ENCODE measurements at regions not wholly inside any gene's neighbourhood (a gene's known extent, or its start where the extent isn't known, plus 50 kb on each side); places are given as distances from the start of the nearest gene placed in this dataset.

DNA sequence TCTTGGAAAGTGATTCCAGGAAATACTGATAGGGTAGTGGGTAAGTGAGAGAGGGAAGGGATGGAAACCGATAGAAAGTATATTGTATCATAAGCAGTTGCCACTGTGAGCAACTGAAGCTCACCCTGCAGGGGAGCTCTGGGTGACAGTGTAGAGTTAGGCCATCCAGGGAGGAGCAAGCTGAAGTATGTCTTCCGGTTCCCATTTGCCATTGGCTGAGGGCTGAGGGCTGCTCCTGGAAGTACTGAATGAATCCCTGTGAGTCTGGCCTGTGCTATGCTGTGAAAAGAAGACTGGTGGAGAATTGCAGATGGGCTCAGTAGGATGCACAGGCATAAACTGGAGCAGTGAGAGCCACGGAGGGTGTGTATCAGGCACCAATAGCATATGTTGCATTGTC, 348.3 kb downstream of the MFSD1 start:
- ATAC-seq (no peak), DNase-seq (no peak)
- intact Hi-C loops (cut with DNase I): no loop called here

DNA sequence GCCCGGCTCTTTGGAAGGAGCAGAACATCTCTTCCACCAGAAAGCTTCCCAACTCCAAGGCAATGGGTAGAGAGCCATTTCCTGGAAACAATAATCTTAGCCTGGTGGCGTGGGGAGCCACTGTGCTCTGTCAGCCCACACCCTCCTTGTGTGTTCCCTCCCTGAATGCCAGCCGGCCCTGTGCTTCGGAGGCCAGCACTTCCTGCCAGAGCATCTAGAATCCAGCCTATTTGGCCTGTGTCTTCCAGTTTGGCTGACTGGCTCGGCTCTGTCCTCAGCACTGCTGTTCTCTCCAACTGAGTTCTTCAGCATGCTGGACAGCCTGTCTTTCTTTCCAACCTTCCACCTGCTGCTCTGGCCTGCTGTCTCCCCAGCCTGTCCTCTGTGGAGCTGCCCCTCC, 349.3 kb downstream of the MFSD1 start:
- intact Hi-C loops (cut with DNase I): no loop called here
- no peak for DNase-seq
- ATAC-seq: no peak

DNA sequence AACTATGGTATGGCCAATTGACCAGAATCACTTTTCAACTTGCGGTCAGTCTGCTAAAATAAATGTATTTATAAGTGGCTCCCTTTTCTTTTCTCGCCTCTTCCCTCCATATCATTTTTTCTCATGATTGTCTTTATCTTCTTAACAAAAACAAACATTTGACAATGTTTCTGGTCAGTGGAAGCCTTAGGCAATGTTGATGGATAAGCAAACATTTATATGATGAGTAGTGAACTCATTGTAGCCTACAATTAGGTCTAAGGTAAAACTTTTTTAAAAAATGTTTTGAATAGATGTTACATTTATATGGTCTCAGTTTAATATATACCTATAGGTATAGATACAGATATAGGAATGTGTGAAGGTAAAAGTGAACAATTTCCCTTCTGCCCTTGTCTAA, 355.4 kb downstream of the MFSD1 start:
- ATAC-seq: no peak
- no peak for DNase-seq
- intact Hi-C loops (cut with DNase I): no loop called here

DNA sequence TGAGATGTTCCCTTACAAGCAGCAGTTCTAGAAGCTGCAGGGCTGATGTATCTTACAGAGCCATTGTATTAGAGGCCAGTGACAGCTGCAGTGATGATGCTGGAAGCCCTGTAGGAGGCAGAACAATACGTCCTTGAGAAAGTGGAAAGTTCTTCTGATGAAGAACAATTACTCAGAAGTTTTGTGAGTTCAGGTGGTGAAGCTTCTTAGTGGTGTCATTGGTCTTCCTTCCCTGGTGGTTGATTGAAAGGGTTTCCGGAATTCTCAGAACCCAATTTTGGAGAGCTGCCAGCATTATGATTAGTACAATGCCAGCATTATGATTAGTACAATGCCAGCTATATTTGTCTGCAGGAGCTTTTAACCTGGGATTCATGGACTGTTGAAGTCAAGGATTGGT, 356.4 kb downstream of the MFSD1 start:
- ATAC-seq (no peak), DNase-seq (no peak)
- intact Hi-C loops (cut with DNase I): no loop called here

DNA sequence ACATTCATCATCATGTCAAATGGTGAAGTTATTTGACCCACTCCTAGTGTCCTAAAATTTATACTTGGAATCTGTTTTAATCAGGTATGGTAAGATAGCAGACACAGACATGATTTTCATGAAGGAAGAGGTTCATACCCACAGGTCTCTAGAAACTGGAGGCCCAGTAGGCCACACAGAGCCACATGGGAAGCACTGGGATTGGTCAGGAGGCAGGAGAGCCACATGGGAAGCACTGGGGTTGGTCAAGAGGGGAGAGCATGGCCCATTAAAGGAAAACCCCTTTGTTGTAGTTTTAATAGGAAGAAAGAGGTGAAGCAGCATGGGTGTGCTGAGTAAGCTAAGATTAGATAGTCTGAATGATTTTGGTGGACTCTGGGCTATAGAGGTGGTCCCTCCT, 356.9 kb downstream of the MFSD1 start:
- DNase-seq (no peak), ATAC-seq (no peak)
- intact Hi-C loops (cut with DNase I): no loop called here

DNA sequence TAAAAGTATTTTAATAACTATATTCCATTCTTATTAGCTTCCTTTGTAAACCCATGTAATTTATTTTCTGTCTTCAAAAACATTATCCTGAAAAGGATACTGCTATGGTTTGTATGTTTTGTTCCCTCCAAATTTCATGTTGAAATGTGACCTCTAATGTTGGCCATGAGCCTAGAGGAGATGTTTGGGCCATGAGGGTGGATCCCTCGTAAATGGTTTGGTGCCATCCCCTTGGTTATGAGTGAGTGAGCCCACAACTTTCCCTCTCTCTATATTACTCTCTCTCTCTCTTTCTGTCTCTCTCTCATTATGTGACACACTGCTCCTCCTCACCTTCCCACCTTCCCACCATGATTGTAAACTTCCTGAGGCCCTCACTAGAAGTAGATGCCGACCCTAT, 357.7 kb downstream of the MFSD1 start:
- intact Hi-C loops (cut with DNase I): no loop called here
- DNase-seq: no peak
- no peak for ATAC-seq

DNA sequence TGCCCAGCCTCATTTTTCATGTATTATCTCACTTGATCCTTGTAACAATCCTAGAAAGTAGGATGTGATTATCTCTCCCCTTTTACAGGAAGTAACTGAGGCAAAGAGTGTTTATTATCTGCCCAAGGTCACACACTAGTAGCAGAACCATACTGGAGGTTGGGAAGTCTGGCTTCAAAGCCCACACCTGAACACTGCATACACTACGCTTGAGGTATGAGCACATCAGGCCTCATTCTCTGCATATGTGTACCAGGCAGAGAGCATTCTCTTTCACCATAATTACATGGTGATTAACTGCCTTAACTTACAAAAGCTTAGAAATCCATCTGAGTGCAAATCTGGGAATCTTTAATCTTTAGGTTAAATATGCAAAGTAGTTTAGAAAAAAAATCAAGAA, 361.8 kb downstream of the MFSD1 start:
- intact Hi-C loops (cut with DNase I): no loop called here
- no peak for ATAC-seq

DNA sequence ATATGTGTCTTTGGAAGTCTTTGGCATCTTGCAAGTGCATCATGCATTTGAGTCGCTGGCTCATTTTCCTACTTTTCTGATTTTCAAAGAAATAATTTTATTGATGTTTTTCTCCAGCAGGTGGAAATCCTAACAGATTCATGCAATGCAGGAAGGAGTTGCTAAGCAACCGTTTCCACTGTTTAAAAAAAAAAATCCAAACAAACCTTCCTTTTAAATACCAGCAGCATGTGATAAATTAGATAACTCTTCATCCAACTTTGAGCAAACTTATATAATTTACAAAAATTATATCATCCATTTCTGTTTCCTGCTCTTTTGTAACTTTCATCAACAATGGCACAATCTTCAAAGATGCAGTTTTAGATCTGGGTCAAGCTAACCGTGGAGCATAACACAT, 364.1 kb downstream of the MFSD1 start:
- ATAC-seq (no peak), DNase-seq (no peak)
- intact Hi-C loops (cut with DNase I): no loop called here

More for the DNA sequence above, 361.8 kb downstream of the MFSD1 start:
- no peak for DNase-seq

DNA sequence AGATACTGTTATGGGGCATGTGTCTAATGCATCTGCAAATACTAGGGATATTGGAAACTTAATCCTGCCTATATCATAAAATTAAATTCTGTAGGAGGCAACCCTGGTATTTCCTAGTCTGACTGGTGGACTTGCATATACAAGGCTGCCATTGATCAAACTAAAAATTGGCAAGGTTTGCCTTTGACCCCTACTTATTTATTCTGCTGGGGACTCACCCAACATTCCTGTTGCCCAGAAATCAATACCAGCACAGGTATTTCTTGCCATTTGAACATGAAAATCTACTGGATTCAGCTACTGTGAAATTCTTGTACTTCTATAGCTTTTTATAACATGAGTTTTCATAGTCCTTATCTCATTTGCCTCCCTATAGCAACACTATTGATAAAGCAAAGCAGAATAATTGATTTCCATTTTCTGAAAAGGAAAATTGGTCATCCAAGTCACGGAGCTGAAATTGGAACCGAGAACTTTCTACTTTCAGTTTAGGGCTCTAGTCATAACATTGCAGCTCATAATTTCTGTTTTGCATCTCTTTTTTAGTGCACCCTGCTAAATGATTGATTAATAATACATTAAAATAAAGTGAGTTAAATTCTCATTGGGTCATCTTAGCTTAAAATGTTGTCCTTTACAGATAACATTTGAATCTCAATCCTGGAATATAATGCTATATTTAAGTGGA, 365.2 kb downstream of the MFSD1 start:
- intact Hi-C loops (cut with DNase I): no loop called here
- ATAC-seq: no peak
- no peak for DNase-seq

DNA sequence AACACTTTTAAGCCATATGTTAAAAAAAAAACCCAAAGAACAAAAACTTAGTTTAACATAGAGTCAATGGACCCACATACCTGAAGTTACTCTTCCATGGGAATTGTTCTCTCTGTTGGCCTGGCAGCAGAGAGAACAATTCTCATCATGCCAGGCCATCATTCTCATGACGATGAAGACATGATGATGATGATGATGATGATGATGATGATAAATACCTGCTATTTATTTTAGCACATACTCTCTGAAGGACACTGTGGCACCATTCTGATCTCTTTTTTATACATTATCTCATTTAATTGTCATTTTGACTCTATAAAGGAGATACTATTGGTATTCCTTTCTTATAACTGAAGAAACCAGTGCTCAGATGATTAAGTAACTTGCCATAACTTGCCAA, 366.9 kb downstream of the MFSD1 start:
- intact Hi-C loops (cut with DNase I): no loop called here
- ATAC-seq (no peak), DNase-seq (no peak)

DNA sequence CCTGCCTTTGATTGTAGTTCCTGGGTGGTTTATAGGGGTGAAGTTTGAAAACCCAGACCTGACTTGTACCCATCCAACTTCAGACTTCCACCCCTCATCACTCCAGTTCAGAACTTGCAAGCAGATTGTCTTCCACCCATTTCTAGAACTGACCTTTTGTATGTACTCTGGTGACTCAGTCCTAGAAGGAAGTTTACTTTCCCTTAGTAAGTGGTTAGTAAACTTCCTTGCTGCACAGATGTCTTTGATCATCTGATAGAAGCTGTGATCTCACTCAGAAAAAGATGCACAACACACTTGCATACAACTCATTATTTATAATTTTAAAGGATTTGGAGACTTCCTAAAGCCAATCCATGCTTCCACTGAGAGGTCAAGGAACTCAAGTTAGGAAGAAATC, 368.0 kb downstream of the MFSD1 start:
- intact Hi-C loops (cut with DNase I): no loop called here
- peak in 1 of 2 donors; percentile 25 for ATAC-seq
- DNase-seq: no peak

DNA sequence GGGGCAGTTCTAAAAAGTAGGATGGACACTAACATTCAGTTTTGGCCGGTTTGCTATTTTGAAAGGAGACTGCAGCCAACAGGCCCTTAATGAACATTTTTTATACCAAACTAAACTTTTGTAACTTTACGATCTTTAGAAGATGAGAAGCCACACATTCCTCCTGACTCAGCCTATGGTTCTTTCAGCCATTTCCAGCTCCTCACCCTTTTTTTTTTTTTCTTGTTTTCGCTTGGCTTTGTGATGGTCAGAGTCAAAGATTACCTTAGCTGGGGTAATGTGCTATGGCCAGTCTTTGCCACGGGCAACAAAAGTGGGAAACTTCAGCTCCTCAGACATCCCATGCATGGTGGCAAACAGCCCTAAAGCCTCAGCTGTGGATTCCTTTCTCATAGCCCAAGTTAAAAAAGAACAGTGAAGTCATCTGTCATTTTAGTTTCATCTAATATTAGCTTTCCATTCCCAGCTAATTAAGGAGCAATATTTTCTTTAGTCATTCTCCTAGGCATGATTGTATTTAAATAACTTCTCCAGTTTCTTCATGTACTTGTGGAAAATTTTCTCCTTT, 368.7 kb downstream of the MFSD1 start:
- intact Hi-C loops (cut with DNase I): no loop called here
- DNase-seq: no peak
- ATAC-seq: no peak

DNA sequence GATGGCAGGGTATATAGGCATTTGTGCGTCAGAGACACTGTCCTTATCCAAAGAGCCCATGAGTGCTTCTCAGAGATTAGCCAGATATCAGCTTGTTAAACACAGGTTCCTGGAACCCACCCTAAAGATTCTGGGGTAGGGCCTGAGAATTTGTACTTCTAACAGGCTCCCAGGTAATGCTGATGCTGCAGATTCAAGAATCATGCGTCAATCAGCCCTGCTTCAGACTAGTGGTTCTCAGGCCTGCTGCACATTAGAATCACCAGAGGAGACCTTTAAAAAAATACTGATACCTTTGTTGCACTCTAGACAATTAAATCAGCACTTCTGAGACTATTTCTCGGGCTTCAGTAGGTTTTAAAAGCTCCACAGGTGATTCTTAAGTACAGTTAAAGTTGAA, 369.5 kb downstream of the MFSD1 start:
- ATAC-seq (no peak), DNase-seq (no peak)
- intact Hi-C loops (cut with DNase I): no loop called here

DNA sequence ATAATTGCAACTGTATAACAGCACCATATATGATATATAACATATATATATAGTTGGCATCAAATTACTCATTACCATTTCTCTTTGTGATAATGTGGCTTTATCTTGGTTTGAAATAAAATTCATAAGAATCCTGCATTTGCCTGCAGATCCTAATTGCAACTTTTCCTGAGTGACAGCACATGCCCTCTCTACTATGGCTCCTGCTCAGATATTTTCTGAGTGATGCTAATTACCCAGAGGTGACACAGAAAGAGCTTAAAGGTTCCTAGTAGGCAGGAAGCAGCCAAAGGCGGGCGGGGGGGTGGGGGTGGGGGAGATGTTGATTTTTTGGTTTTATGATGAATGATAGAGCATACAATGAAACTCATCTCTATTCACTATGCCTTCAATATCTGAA, 370.6 kb downstream of the MFSD1 start:
- ATAC-seq (no peak), DNase-seq (no peak)
- intact Hi-C loops (cut with DNase I): no loop called here

DNA sequence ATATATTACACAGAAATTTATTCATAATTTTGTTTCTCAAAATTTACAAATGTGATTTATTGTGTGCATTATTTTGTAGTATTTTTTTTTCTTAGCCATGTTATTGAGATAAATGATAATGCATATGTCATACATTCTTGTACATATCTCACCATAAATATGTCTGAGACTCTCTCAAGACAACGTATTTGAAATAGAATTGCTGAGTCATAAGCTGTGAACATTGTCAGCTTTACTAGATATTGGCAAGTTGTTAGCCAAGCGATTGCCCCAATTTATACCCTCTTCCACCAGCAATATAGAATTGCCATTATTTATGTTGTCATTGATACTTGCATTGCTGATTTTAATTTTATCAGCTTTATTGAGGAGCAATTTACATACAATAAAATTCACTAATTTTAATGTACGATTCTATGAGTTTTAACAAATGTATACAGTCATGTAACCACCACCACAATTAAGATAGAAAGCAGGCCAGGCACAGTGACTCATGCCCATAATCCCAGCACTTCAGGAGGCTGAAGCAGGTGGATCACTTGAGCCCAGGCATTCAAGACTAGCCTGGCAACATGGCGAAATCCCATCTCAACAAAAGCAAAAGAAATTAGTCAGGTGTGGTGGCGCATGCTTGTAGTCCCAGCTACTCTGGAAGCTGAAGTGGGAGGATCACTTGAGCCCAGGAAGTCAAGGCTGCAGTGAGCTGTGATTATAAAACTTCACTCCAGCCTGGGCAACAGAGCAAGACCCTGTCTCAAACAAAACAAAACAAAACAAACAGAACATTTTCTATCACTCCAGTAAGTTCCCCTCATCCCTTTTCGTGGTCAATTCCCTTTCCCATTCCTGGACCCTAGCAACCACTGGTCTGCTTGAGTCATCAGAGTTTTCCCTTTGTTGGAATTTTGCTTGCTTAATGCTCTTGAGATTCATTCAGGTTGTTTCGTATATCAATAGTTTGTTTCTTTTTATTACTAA, 373.1 kb downstream of the MFSD1 start:
- intact Hi-C loops (cut with DNase I): no loop called here
- ATAC-seq (no peak), DNase-seq (no peak)

DNA sequence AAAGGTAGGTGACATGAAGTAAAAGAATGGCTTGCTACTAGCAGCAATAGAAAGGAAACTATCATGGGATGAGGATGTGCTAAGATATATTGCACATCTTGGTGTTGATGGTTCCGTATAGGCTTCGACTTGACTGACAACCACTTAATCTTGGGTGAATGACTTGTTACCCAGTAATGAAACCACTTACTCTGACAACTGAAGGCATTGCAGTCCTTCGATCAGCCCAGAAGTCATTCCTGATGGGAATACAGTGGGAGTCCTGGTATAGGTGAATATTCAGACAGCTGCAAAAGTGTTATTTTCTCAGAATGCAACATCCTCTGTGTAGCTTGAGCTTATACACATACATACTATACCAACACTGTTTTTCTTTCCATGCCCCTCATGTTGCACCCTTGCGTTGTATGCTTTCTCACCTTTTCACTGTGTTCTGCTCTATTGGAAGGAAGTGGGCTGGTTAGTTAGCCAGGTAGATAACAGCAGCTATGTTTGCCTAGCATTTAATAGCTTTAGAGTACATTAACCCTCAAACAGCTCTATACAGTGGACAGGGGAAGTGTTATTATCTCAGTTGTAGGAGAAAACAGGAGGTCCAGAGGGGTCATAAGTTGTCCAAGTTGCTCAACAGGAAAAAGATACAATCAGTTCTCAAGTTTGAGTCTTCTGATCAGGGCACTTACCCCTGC, 376.5 kb downstream of the MFSD1 start:
- ATAC-seq: no peak
- intact Hi-C loops (cut with DNase I): no loop called here
- no peak for DNase-seq

DNA sequence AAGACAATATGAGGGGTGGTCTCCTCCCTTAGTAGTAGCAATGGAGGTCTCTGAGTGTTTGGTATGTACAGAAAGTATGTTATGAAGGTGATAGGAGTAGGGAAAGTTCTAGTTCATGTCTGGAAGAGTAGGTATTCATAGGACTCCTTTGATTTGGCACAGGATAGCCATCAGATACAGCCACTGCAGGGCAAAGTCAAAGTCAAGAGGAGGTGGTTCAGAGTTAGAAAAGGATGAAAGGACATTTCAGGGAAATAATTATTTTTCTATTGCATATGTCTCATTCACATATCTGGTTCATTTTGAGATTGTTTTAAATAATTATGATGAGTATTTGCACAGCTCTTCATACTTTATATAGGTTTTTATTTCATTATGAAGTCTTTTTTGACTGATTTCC, 381.1 kb downstream of the MFSD1 start:
- intact Hi-C loops (cut with DNase I): no loop called here
- no peak for DNase-seq
- no peak for ATAC-seq

DNA sequence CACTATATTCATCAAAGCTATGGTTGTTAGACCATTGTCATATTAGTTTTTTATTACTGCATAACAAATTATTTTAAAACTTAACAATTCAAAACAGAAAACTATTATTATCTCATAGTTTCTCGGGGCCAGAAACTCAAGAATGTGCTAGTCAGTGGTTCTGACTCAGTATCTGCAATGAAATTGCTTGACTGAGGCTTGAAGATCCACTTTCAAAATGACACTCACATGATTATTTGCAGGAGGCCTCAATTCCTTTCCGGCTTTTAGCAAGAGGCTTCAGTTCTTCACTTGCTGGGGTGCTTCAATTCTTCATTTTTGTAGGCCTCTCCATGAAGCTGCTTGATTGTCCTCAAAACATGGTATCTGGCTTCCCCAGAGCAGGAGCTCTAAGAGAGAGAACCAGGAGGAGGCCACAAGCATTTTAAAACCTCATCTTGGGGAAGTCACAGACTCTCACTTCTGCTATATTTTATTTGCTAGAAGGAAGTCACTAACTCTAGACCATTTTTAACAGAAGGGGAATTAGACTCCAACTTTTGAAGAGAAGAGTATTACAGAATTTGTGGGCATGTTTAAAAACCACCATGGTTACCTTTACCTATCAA, 383.7 kb downstream of the MFSD1 start:
- intact Hi-C loops (cut with DNase I): no loop called here
- DNase-seq (no peak), ATAC-seq (peak in 1 of 2 donors; percentile 26)

DNA sequence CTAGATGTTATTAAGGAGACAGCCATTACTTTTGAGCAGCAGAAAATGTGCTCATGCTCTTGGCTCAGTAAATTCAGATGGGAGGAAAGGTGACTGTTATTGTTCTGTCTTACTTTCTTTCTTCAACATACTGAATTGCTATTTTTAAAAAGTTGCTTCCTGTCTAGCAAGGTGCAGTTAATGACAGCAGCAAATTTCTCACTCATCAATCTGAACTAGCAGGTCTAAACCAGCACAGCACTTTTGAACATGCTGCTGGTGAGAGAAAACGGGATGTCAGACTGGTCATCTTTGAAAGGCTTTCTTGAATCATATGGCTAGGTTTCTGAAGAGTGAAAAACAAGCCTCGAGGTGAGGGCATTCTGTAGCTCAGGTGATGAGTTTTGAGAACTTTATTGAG, 384.7 kb downstream of the MFSD1 start:
- ATAC-seq (no peak), DNase-seq (no peak)
- intact Hi-C loops (cut with DNase I): no loop called here
